ENCODE measurements at regions not wholly inside any gene's neighbourhood (a gene's known extent, or its start where the extent isn't known, plus 50 kb on each side); places are given as distances from the start of the nearest gene placed in this dataset.

- TF ChIP-seq CTCF (IDR thresholded peaks at IDR 0.05; ENCODE audit: insufficient read depth, low read length, poor library complexity, severe bottlenecking), result no peak
- no peak for TF ChIP-seq EZH2phosphoT487 (conservative IDR thresholded peaks at IDR 0.05; ENCODE audit: low read length)
Measured at GRCh38 chr6:149150801-149151398, 166.6 kb upstream of the TAB2 start.

Data from SU-DHL-6 (cell line).